NK-92 treated with Interleukin-12 subunit alpha and Interleukin-12 subunit beta, amount 100 ng/mL, for 24 hours (cell line): ENCODE measurements at regions not wholly inside any gene's neighbourhood (a gene's known extent, or its start where the extent isn't known, plus 50 kb on each side); places are given as distances from the start of the nearest gene placed in this dataset.

Source experiments
- DNase-seq: peaks from one replicate; lab custom pipeline; 2025; lab: John Stamatoyannopoulos, UW

DNA sequence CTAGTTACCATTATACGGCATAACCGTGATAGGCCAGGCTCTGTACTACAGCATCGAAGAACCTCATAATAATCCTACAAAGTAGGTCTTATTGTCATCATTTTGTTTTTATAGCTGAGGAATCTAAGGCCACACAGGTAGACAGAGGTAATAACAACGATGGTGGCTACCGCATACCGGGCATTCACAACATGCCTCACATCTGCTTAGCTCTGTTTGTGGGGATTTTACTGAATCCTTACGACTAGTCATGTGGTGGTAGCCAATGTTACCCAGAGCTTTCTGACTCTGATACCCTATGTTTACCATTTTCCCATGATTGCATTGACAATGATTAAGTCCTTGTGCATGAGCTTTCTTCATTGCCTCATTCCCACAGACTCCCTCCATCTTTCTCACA is 269.4 kb downstream of the TCF7L2 start:
- DNase-seq, result no peak

DNA sequence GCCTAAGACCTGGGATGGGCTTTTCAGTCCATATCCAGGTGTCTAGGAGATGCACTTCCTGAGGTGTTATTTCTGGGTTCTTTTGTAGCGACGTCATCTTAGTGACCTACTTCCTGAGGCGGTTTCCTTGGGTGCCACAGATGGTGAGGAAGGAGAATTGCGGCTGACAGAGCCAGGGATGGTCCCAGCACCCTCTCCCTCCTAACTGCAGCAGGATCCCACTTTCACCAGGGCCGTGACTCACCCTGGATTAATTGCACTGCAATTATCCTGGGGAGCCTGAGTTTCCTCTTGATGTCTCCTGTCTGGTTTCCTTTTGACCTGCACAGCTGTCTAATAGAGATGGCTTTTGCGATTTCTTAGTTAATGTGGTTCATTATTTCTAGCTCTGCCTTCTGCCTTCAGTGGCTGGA is 271.7 kb downstream of the TCF7L2 start:
- DNase-seq, result no peak

DNA sequence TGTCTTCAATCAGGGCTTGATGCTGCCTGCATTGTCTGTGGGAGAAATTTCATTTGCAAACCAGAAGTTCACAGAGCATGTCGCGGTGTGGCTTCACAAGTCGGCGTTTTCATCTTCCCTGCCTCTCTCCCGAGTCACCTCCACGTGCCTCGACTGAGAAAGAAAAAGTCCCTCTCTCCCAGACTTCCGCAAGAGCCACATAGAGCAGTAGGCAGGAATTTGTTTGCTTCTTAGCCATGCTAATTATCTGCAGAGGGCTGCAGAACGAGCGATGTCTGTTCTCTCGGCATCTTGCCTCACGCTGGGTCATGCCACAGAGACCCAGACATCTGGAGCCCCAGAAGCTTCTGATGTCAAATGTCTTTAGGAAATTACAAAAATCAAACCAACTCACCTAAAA is 272.2 kb downstream of the TCF7L2 start:
- no peak for DNase-seq

DNA sequence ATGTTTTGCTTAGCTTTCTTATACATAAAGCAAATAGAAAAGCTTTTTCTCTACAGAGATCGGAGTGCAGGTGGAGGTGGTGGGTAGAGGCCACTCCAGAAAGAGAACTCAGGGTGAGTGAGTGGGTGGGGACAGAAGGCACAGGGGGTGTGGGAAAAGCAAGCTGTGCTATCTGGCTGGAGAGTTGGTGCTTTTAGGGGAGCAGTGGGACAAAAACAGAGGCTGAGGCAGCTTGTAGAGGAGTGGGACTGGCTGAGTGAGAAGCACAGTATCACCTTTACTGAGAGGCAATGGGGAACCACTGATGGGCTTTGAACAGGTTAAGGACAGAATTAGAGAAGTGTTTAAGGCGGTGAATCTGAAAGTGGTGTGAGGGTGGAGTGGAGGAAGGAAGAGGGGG is 275.3 kb downstream of the TCF7L2 start:
- no peak for DNase-seq

DNA sequence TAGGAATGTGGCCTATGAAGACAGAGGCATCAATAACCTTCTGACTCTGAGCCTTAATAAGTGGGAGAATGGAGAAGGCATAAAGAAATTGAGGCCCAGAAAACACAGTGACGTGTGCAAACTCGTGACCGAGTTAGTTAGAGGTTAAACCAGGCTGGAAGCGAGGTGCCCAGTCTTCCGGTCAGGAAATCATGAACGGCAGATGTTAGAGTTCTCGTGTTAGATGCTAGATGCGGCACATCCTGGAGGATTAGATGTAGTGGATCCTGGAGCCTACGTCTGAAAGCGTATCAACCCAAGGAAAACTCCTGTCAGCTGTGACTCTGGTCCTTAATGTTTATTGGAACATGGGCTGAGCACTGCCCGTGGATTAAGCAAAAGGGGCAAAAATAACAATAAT is 275.9 kb downstream of the TCF7L2 start:
- DNase-seq, result no peak

DNA sequence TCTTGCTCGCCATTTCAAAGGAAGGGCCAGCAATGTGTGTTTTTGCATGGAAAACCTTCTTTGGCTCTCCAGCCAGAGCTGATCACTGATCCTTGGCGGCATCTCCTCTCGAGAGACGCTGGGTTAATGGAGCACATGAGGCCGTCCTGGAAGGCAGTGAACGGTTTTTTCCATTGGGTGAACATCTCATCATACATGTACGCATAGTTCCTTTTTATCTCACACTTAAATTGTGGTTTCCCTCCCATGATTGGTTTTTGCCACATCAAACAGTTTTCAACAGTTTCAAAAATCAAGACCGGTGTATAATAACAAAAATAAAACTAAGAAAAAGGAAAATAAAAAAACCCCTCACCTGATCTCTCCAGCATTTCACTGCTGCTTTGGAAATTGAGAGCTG is 276.4 kb downstream of the TCF7L2 start:
- DNase-seq, result no peak

DNA sequence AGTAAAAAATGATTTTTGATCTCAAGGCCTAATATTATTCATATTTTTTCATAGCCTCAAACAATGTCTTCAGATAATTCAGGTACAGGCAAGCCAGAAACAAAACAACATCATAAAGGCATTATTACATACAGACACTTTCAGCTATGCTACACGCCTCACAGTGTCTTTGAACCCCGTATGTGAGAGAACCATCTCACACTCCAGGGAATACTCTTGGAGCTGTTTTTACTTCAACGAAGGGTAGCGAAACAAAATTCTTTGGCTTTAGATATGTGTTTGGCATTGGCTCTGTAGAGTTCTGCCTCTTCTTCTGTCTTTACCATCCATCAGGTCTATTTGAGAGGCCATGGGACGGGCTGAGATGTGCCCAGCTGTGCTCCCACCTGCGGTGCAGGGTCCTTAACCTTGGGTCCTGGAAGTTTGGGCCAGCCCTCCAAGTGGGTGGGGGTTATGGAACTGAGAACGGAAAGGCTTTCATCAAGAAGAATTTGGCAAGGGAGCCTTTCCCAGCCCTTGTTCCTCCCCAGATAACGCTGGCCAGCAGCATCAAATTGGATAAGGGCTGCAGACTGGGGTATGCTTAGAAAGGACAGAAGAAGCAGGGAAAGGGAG is 276.9 kb downstream of the TCF7L2 start:
- DNase-seq, result no peak

DNA sequence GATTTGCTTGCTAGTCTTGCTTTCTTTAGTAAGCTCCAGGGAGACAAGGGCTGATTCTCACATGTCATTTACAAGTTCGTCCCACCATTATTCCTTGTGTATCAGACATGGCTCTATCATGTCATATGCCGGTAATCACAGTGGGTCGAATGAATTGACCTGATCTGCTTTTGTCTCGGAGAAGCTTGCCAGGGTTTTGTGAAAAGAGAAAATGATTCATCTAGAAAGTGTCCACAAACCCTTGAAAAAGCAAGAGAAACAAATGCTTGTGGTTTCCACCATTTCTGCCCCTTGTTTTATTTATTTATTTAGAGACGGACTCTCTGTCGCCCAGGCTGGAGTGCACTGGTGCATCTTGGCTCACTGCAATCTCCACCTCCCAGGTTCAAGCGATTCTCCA is 278.5 kb downstream of the TCF7L2 start:
- no peak for DNase-seq

DNA sequence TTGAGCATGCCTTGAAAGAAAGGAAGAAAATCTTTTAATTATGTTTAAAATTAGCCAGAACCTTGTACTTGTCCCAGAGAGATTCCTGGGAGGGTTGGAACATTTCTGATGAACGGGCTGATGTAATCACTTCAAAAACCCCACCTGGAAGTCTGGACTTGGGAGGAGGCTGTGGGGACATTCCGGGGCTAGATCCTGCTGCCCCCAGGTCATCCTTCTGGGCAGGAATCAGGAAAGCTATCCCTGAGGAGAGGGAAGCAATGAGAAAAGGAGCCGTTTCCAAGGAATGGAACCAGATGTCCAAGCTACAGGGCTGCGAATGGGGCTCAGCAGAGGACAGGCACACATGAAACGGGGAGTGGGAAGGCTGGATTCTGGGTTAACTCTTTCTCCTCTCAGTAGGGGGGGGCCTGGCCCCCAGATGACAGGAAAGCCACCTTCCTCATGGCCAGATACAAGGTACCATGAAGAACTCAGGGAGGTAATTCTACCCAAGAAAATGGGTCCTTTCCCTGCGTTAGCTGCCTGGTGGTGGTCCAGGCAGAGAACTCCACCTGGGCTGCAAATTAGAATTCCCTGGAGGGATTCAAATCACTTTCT is 280.1 kb downstream of the TCF7L2 start:
- no peak for DNase-seq

DNA sequence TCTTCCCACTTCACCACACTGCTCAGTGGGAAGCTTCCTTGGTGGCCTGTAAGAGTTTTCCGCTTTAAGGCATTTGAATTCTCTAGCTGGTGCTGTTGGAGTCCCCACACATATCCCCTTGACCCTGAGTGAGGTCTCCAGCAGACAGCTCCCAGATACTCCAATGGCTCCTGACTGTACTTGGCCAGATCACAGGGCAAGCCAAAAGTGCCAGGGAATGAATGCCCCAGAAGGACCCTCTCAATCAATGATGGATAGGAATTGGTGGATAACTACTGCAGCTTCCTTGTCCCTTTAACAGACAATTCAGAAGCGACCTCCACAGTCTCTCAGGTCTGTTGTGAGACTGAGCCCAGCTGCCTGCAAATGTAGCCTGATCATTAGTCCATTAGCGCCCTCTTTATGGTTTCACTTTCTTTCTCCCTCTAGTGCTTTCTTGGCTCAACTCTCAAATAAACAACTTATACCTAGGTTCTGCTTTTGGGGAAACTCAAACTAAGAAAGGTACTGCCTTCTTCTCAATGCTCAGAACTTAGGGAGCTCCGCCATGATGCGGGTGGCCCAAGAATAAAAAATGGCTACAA is 283.0 kb downstream of the TCF7L2 start:
- no peak for DNase-seq

DNA sequence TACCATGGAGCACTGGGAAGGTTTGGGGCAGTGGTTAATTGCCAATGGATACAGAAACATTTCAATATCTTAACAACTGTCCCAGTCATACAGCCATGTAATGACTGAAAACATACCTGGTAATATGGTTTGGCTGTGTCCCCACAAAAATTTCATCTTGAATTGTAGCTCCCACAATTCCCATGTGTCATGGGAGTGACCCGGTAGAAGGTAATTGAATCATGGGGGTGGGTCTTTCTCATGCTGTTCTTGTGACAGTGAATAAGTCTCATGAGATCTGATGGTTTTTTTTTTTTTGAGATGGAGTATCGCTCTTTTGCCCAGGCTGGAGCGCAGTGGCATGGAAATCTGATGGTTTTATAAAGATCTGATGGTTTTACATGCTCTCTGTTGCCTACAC is 284.4 kb downstream of the TCF7L2 start:
- no peak for DNase-seq

DNA sequence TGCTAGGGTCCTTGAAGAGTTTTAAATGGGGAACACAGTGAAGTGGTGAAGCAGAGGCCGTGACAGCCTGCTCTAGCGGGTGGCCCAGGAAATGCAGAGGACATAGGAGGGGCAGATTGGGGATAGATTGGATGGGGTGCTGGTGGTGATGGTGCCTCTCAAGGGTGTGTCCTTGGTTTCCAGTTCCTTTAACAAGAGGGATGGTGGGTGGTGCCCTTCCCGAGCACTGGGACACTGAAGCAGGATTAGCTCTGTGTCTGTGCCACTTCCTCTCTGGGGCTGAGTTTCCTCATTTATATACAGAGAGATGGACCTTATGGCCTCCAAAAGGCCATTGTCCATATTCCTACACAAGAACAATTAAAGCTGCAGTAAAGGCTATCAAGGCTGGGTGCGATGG is 285.5 kb downstream of the TCF7L2 start:
- no peak for DNase-seq

DNA sequence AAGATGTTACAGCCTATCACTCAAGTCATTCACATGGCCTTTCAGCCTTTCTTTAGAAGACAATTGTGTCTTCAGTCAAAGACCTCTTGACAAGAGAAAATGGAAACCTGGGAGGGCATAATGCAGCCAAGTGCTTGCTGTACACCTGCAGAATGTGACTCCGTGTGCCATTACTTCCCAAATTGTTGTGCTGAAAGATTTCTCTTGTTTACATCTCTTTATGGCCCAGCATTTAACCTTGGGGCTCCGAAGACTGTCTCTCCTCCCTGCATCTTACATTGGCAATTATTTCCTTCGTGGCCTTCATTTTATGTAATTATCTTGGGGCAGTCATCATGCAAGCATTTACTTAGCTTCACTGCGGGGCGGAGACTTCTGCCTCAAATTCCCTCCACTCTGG is 287.0 kb downstream of the TCF7L2 start:
- DNase-seq, result no peak

DNA sequence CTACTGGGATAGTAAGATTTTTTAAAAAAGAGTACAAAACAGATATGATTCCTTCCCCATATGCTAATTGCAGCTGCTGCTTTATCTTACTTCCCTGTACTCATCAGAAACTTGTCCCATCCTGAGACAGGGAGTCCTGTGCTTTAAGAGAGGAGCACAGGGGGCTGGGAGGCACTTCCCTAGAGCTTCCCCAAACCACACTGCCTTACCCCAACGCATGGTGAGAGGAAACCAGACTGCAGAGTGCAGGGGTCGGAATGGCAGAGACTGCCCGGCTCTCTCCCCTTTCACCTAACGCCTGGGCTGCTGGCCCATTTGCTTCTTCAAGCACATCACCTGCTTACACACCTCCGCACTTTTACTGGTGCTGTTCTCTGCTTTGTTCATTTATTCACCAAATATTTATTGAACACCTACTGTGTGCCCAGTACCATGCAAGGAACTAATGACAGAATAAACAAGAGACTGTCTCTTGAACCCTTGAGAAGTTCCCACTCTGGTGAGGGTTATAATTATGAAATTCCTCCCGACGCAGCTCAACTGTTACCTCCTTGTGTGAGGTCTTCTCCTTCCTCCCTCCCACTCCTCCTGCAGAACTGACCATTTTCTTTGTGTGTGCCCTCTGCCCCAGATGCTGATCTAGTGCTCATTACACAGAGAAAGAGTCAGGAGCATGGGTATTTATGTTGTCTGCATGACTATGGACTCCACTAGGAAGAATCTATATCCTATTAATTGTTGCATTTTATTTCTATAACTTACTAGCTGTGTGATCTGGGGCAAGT is 289.7 kb downstream of the TCF7L2 start:
- no peak for DNase-seq

DNA sequence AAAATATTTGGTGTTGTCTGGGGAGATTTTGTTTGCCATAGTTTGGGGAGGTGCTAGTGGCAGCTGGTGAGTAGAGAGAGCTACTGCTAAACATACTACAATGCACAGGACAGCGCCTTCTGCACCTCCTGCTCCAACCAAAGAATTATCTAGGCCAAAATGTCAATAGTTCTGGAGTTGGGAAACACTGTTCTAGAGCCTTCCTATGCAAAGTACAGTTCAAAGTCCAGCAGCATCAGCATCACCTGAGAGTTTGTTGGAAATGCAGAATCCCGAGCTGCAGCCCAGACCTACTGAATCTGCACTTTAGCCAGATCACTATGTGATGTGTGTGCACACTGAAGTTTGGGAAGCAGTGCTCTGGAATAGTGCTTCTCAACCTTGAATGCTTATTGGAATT is 290.7 kb downstream of the TCF7L2 start:
- no peak for DNase-seq

DNA sequence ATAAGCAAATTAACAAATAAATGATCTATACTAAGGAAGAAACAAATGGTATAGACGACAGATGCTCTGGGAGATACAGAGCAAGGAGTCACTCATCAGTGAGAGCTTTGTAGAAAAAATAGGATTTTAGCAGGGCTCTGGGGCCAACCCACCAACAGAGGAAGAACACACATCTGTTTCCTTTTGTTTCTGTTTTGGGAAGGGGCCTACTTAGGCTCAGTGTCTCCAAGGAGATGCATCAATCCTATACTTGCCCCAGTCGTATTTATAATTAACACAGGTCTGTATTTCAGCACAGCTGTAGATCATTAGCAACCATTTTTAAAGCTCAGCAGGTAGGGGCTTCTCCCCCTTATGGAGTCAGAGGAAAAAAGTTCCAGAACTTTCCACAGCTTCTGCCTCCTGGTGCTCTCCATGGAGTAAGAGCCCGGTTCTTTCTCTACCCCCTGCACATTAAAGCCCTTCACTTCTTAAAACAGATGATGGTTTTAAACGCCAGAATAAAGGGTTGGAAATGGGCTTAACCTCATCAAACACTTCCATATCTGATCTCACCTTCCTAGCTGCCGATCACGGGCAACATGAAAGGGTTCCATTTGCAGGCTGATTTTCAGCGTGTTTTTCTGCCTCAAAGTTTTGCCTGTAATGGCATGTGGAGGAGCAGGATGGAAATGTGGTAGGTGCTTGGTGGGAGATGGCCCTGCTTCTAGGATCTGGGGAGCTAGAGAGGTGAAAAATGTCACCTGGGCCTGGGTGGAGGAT is 291.7 kb downstream of the TCF7L2 start:
- DNase-seq, result no peak

DNA sequence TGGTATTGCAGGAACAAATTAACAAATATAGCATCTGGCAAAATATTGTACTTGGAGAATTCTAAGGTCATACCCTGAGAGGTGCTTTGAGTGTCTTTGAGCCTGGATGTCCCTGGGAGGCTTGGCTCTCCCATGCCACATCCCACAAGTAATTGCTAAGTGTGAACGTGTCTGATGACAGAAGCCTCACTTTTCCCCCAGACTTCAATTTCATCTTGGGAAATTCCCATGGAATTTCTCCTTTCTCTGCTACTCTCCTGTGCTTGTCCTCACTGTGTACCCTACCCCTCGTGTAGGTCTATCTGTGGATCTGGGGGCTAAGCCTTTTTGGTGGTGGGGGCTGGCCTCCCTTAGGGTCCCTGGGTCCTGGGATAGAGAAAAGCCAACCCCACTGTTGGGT is 293.3 kb downstream of the TCF7L2 start:
- DNase-seq, result no peak

DNA sequence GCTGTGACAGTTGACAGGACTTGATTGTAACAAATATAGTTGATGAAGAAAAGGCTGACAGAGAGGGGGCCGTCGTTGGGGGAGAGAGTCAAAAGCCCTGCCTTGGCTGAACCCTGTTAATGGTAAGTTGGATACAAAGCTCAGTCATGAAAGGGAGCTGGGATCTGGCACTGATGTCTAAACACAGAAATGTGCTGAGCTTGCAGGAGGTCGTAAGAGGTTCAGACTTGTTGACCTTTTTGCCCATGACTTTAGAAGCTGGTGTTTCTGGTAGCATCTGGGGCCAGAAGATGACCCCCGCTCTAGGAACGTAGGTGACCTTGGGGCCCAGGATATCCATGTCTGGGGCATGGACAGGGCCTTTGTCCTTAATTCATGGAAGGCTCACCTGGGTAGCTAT is 294.7 kb downstream of the TCF7L2 start:
- no peak for DNase-seq

DNA sequence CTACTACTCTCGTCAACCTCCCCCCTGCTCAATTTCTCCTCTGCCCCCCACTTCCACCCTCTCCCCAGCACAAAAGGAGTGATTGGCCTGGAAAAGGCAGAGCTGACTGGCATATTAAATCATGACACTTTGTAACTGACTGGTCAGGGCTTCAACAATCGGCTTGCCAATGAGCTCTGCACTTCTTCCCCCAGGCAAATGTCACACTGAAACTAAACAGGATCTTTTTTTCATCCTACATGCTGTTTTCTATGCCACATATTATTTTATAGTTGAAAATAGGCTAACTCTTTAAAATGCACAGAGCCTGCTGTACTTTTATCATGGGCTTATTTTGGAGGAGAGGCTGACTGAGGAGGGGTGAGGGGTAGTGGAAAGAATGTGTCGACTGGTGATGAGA is 295.2 kb downstream of the TCF7L2 start:
- no peak for DNase-seq

DNA sequence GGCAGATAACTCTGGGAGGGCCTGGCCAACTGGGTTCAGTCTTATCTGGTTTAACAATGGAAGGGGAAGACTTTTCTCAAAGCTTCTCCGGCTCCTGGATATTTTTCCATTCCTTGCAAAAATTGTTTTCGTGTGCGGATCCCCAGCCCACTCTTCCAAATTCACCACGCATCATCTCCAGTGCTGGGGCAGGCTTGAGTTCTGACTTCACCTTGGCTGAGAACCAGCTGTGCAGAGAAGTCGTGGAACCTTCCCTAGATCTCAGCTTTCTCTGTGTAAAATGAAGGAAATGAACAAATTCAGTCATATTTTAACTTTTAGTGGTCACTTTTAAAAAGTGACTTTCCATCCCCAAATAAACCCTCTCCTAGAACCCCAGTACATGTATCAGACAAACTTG is 297.0 kb downstream of the TCF7L2 start:
- DNase-seq, result no peak

DNA sequence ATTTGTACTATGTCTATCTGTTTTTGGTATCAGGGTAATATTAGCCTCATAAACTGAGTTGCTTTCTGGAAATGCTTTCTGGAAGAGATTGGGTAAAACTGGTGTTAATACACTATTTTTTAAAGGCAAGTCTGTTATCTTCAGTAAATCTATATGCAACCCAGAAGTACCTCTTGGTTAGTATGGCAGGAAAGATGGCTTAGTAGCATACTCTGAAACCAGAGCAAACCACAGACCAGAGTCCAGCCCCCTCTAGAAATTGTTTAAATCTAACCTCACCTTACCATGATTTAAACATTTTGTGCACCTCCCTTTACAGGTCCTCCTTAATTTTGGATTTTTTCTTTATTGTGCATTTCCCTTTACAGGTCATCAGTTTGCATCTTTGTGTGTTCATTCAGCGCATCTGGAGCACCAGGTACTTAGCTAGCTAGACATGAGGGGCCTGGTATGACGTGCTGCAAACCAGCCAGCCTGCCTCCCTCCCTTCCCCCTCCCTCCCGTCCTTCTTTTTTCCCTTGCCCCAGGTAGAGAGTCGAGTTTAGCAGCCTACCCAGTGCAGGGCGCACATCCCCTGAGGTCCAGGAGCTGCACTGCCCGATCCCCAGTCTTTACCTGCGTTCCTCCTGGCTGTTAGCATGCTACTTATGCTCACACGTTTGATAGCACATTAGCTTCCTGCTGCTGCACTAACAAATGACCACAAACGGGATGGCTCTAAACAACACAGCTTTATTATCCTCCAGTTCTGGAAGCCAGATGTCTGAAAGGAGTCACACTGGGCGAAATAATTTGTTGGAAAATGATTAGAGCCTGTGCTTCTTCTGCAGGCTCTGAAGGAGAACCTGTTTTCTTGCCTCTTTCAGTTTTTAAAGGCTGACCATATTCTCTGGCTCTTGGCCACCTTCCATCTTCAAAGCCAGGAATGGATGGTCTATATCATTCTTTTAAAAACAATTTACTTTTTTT is 299.9 kb upstream of the HABP2 start:
- DNase-seq, result no peak
